CD4-positive, CD25-positive, alpha-beta regulatory T cell (primary cell): ENCODE measurements at regions not wholly inside any gene's neighbourhood (a gene's known extent, or its start where the extent isn't known, plus 50 kb on each side); places are given as distances from the start of the nearest gene placed in this dataset.

ENCODE experiments used
- ATAC-seq, 2 donors: fragments of 150-1000 bp; cut with Tn5 transposase; one replicate each; pipeline ENCODE4 v1.10.0; 2021; ENCODE audit warnings: low read depth in 2 of 2, moderate number of reproducible peaks in 2 of 2, moderate library complexity in 1 of 2
- DNase-seq, 3 donors: peaks; one replicate each; pipeline versions ENCODE4 v3.0.0 to v3.0.0-alpha.2; 2012 to 2022; ENCODE audit warnings: mixed read lengths in 1 of 3
- H3K27ac ChIP-seq: one replicate; pipeline ENCODE4 v1.7.0; 2013; ENCODE audit warnings: mild to moderate bottlenecking, low read length; ENCODE audit not compliant: insufficient read depth, poor library complexity, severe bottlenecking
- H3K27me3 ChIP-seq: one replicate; pipeline ENCODE4 v1.7.0; 2013; ENCODE audit warnings: low read length; ENCODE audit not compliant: control insufficient read depth, insufficient read depth
- H3K36me3 ChIP-seq: one replicate; pipeline ENCODE4 v1.7.0; 2013; ENCODE audit warnings: mild to moderate bottlenecking, low read length, moderate library complexity; ENCODE audit not compliant: control insufficient read depth, insufficient read depth
- H3K4me1 ChIP-seq: 2 replicates; pipeline ENCODE4 v1.7.0; 2013; ENCODE audit warnings: mild to moderate bottlenecking, low read length; ENCODE audit not compliant: insufficient read depth, control insufficient read depth, poor library complexity, severe bottlenecking
- H3K4me3 ChIP-seq: one replicate; pipeline ENCODE4 v1.7.0; 2013; ENCODE audit warnings: low read depth, mild to moderate bottlenecking, low read length, moderate library complexity
- H3K9me3 ChIP-seq, 2 experiments: 1 replicate in 1 of 2; 2 replicates in 1 of 2; pipeline ENCODE4 v1.7.0; 2013; ENCODE audit warnings: low read length in 2 of 2, mild to moderate bottlenecking in 1 of 2, moderate library complexity in 1 of 2; ENCODE audit not compliant: control insufficient read depth in 2 of 2
- H3K27ac Mint-ChIP-seq, 3 donors: one replicate each; pipeline ENCODE4 v1.8.0; 2020 to 2022; ENCODE audit warnings: mild to moderate bottlenecking in 3 of 3, mixed read lengths in 3 of 3, moderate library complexity in 2 of 3
- H3K27me3 Mint-ChIP-seq: one replicate; pipeline ENCODE4 v1.8.0; 2022; ENCODE audit warnings: mild to moderate bottlenecking, mixed read lengths
- H3K36me3 Mint-ChIP-seq: one replicate; pipeline ENCODE4 v1.8.0; 2020; ENCODE audit warnings: mixed read lengths
- H3K4me1 Mint-ChIP-seq, 4 donors: one replicate each; pipeline ENCODE4 v1.8.0; 2020 to 2022; ENCODE audit warnings: mixed read lengths in 4 of 4, mild to moderate bottlenecking in 1 of 4
- H3K4me3 Mint-ChIP-seq, 4 donors: one replicate each; pipeline ENCODE4 v1.8.0; 2020 to 2022; ENCODE audit warnings: mild to moderate bottlenecking in 4 of 4, mixed read lengths in 4 of 4, moderate library complexity in 3 of 4
- H3K9me3 Mint-ChIP-seq, 7 donors: one replicate each; pipeline ENCODE4 v1.8.0; 2020 to 2022; ENCODE audit warnings: mixed read lengths in 7 of 7, mild to moderate bottlenecking in 3 of 7, moderate library complexity in 2 of 7

- H3K4me3 ChIP-seq: no peak overlapping the region
- no peaks in the 10 kb centered on the region for H3K4me1 ChIP-seq
- no peaks in the 10 kb centered on the region for H3K36me3 ChIP-seq
- H3K27ac Mint-ChIP-seq: no peak overlapping the region
- no peaks in the 10 kb centered on the region for H3K27me3 Mint-ChIP-seq
- H3K36me3 Mint-ChIP-seq: no peaks in the 10 kb centered on the region
- peaks cover 2 to 14% of the 10 kb centered on the region in 2 experiments for H3K9me3 ChIP-seq
- H3K27ac ChIP-seq: no peak overlapping the region
- H3K9me3 Mint-ChIP-seq: peaks cover 0 to 16% (median 6%) of the 10 kb centered on the region in 7 donors
- H3K4me1 Mint-ChIP-seq: no peaks in the 10 kb centered on the region
- H3K27me3 ChIP-seq: no peaks in the 10 kb centered on the region
- H3K4me3 Mint-ChIP-seq: no peak overlapping the region
- no peak for ATAC-seq
- no peak for DNase-seq
These were observed 842.6 kb downstream of the TECRL start for GRCh38 chr4:63566658-63567057.

- Mint-ChIP-seq H3K36me3 (no peaks in the 10 kb centered on the region), H3K4me1 (no peaks in the 10 kb centered on the region), H3K27me3 (no peaks in the 10 kb centered on the region), H3K9me3 (peaks cover 2 to 21% (median 8%) of the 10 kb centered on the region in 7 donors), H3K4me3 (no peak overlapping the region), H3K27ac (no peak overlapping the region)
- Histone ChIP-seq H3K4me3 (no peak overlapping the region), H3K27ac (no peak overlapping the region), H3K36me3 (no peaks in the 10 kb centered on the region), H3K9me3 (peaks cover 7 to 22% of the 10 kb centered on the region in 2 experiments), H3K27me3 (no peaks in the 10 kb centered on the region), H3K4me1 (no peaks in the 10 kb centered on the region)
- ATAC-seq: no peak
- no peak for DNase-seq
These were observed 845.8 kb downstream of the TECRL start for GRCh38 chr4:63563288-63564014.

- no peak for DNase-seq
- Mint-ChIP-seq H3K36me3 (no peaks in the 10 kb centered on the region), H3K27ac (peak overlapping the region in 1 of 3 donors; percentile 74), H3K9me3 (peaks cover 5 to 17% (median 10%) of the 10 kb centered on the region in 7 donors), H3K4me1 (no peaks in the 10 kb centered on the region), H3K27me3 (no peaks in the 10 kb centered on the region), H3K4me3 (peak overlapping the region in 1 of 4 donors; percentile 58)
- Histone ChIP-seq H3K4me3 (no peak overlapping the region), H3K27ac (no peak overlapping the region), H3K36me3 (no peaks in the 10 kb centered on the region), H3K9me3 (peaks cover 5 to 13% of the 10 kb centered on the region in 2 experiments), H3K4me1 (no peaks in the 10 kb centered on the region), H3K27me3 (no peaks in the 10 kb centered on the region)
- ATAC-seq: no peak
These were observed 850.5 kb downstream of the TECRL start for GRCh38 chr4:63558709-63559108.

GRCh38 chr4:63556332-63556731 is 852.9 kb downstream of the TECRL start:
- Histone ChIP-seq H3K27me3 (no peaks in the 10 kb centered on the region), H3K36me3 (no peaks in the 10 kb centered on the region), H3K4me1 (no peaks in the 10 kb centered on the region), H3K9me3 (peaks cover 2 to 17% of the 10 kb centered on the region in 2 experiments), H3K27ac (no peak overlapping the region), H3K4me3 (no peak overlapping the region)
- Mint-ChIP-seq H3K27ac (no peak overlapping the region), H3K27me3 (no peaks in the 10 kb centered on the region), H3K36me3 (no peaks in the 10 kb centered on the region), H3K4me3 (no peak overlapping the region), H3K4me1 (no peaks in the 10 kb centered on the region), H3K9me3 (peaks cover 4 to 26% (median 10%) of the 10 kb centered on the region in 7 donors)
- no peak for DNase-seq
- ATAC-seq: no peak

GRCh38 chr4:63553123-63553522 is 856.1 kb downstream of the TECRL start:
- Mint-ChIP-seq H3K4me3 (no peak overlapping the region), H3K9me3 (peaks cover 4 to 17% (median 11%) of the 10 kb centered on the region in 7 donors), H3K27me3 (no peaks in the 10 kb centered on the region), H3K4me1 (no peaks in the 10 kb centered on the region), H3K36me3 (no peaks in the 10 kb centered on the region), H3K27ac (no peak overlapping the region)
- H3K27ac ChIP-seq: no peak overlapping the region
- H3K4me3 ChIP-seq: no peak overlapping the region
- peaks cover 0 to 8% of the 10 kb centered on the region in 2 experiments for H3K9me3 ChIP-seq
- ATAC-seq: no peak
- no peaks in the 10 kb centered on the region for H3K36me3 ChIP-seq
- H3K4me1 ChIP-seq: no peaks in the 10 kb centered on the region
- H3K27me3 ChIP-seq: no peaks in the 10 kb centered on the region
- DNase-seq: no peak

- Histone ChIP-seq H3K4me3 (no peak overlapping the region), H3K9me3 (peaks cover 5 to 9% of the 10 kb centered on the region in 2 experiments), H3K27me3 (no peaks in the 10 kb centered on the region), H3K36me3 (no peaks in the 10 kb centered on the region), H3K4me1 (no peaks in the 10 kb centered on the region), H3K27ac (no peak overlapping the region)
- Mint-ChIP-seq H3K27me3 (no peaks in the 10 kb centered on the region), H3K4me1 (no peaks in the 10 kb centered on the region), H3K9me3 (peaks cover 0 to 35% (median 8%) of the 10 kb centered on the region in 7 donors), H3K36me3 (no peaks in the 10 kb centered on the region), H3K4me3 (no peak overlapping the region), H3K27ac (no peak overlapping the region)
- no peak for ATAC-seq
- DNase-seq: no peak
These were observed 867.4 kb downstream of the TECRL start for GRCh38 chr4:63541828-63542227.

GRCh38 chr4:63529581-63530337 is 879.5 kb downstream of the TECRL start:
- no peaks in the 10 kb centered on the region for H3K27me3 ChIP-seq
- no peak overlapping the region for H3K4me3 ChIP-seq
- Mint-ChIP-seq H3K27ac (no peak overlapping the region), H3K27me3 (no peaks in the 10 kb centered on the region), H3K4me1 (no peaks in the 10 kb centered on the region), H3K4me3 (no peak overlapping the region), H3K9me3 (peaks cover 0 to 6% (median 0%) of the 10 kb centered on the region in 7 donors), H3K36me3 (no peaks in the 10 kb centered on the region)
- no peaks in the 10 kb centered on the region for H3K36me3 ChIP-seq
- DNase-seq (no peak), ATAC-seq (no peak)
- H3K27ac ChIP-seq: no peak overlapping the region
- no peaks in the 10 kb centered on the region for H3K9me3 ChIP-seq
- H3K4me1 ChIP-seq: no peaks in the 10 kb centered on the region
